SK-N-SH (cell line): ENCODE measurements at regions not wholly inside any gene's neighbourhood (a gene's known extent, or its start where the extent isn't known, plus 50 kb on each side); places are given as distances from the start of the nearest gene placed in this dataset.
"Not testable (repeated sequence)": the region's sequence is repeated elsewhere in the genome, so short reads cannot be mapped to it uniquely, and the experiment has no call there.

Source experiments
- CTCF ChIA-PET: fragments of 300-600, 350-600 bp; formaldehyde crosslinking; extraction: SDS; loops from one replicate; lab custom pipeline; 2021; lab: Yijun Ruan, JAX
- POLR2A ChIA-PET: fragments of 350-600 bp; sonication (Branson Sonifier 250); formaldehyde crosslinking; extraction: SDS; loops from one replicate; lab custom pipeline; 2020; ENCODE audit warnings: antibody characterized with exemption, inconsistent platforms; lab: Yijun Ruan, JAX
- DNase-seq: peaks from one replicate; pipeline ENCODE4 v3.0.0; 2012
- H2AFZ ChIP-seq: fragments of 200-600 bp; sonication (generic); 2 replicates; pipeline ENCODE4 v1.8.1; 2016; ENCODE audit warnings: antibody characterized with exemption, mild to moderate bottlenecking, low read depth
- H3F3A ChIP-seq: fragments of 200-600 bp; sonication (generic); replicated peaks from 2 replicates; pipeline ENCODE3; 2016; ENCODE audit warnings: antibody characterized with exemption, mild to moderate bottlenecking; ENCODE audit not compliant: insufficient read depth
- H3K27ac ChIP-seq, 2 experiments: fragments of 200-500 bp in 1 of 2; fragments of 200-600 bp in 1 of 2; sonication (Bioruptor generic) in 1 of 2; sonication (generic), shearing (Covaris generic) in 1 of 2; 2 replicates each; pipeline versions ENCODE4 v1.5.1 to v1.6.1; 2014 to 2016; ENCODE audit warnings: low read depth in 2 of 2, inconsistent platforms in 1 of 2, low read length in 1 of 2, mild to moderate bottlenecking in 1 of 2, mixed read lengths in 1 of 2
- H3K27me3 ChIP-seq: fragments of 200-600 bp; sonication (generic), shearing (Covaris generic); 2 replicates; pipeline ENCODE4 v1.6.1; 2016; ENCODE audit warnings: mixed run types; ENCODE audit not compliant: insufficient read depth
- H3K36me3 ChIP-seq, 2 experiments: fragments of 200-500 bp in 1 of 2; fragments of 200-600 bp in 1 of 2; sonication (Bioruptor generic) in 1 of 2; sonication (generic) in 1 of 2; replicated peaks in 1 of 2; 2 replicates each; pipeline versions ENCODE3 to v1.5.1; 2014 to 2016; ENCODE audit warnings: low read length in 1 of 2, mild to moderate bottlenecking in 1 of 2; ENCODE audit not compliant: insufficient read depth in 2 of 2, control insufficient read depth in 1 of 2
- H3K4me1 ChIP-seq, 2 experiments: fragments of 200-500 bp in 1 of 2; fragments of 200-600 bp in 1 of 2; sonication (Bioruptor generic) in 1 of 2; sonication (generic), shearing (Covaris generic) in 1 of 2; 2 replicates each; pipeline versions ENCODE4 v1.5.1 to v1.6.1; 2014 to 2016; ENCODE audit warnings: low read depth in 1 of 2, low read length in 1 of 2, mixed run types in 1 of 2; ENCODE audit not compliant: insufficient read depth in 2 of 2, control insufficient read depth in 1 of 2
- H3K4me2 ChIP-seq: fragments of 200-600 bp; sonication (generic), shearing (Covaris generic); 2 replicates; pipeline ENCODE4 v1.6.1; 2017; ENCODE audit warnings: mixed run types
- H3K4me3 ChIP-seq, 2 experiments: fragments of 200-500 bp in 1 of 2; fragments of 200-600 bp in 1 of 2; sonication (Bioruptor generic) in 1 of 2; sonication (generic), shearing (Covaris generic) in 1 of 2; 2 replicates each; pipeline versions ENCODE4 v1.5.1 to v1.8.1; 2014 to 2016; ENCODE audit warnings: low read depth in 2 of 2, inconsistent platforms in 1 of 2, low read length in 1 of 2, mild to moderate bottlenecking in 1 of 2, mixed read lengths in 1 of 2, moderate library complexity in 1 of 2
- H3K79me2 ChIP-seq: fragments of 200-600 bp; sonication (generic); 2 replicates; pipeline ENCODE4 v1.8.1; 2017; ENCODE audit warnings: mild to moderate bottlenecking; ENCODE audit not compliant: insufficient read depth
- H3K9ac ChIP-seq: fragments of 200-600 bp; sonication (generic); 2 replicates; pipeline ENCODE4 v1.6.1; 2017; ENCODE audit warnings: mixed run types
- H3K9me2 ChIP-seq: fragments of 200-600 bp; sonication (generic); 2 replicates; pipeline ENCODE4 v1.6.1; 2017; ENCODE audit warnings: mixed run types
- H3K9me3 ChIP-seq: fragments of 200-600 bp; sonication (generic); 2 replicates; pipeline ENCODE4 v1.6.1; 2017; ENCODE audit warnings: mixed run types, mild to moderate bottlenecking, moderate library complexity
- H4K20me1 ChIP-seq: fragments of 200-600 bp; sonication (generic); 2 replicates; pipeline ENCODE4 v1.6.1; 2017; ENCODE audit warnings: mild to moderate bottlenecking, mixed run types; ENCODE audit not compliant: insufficient read depth
- CHD2 ChIP-seq: fragments of 150-350 bp; IDR thresholded peaks from 2 replicates; pipeline ENCODE4 v1.6.1; 2018; ENCODE audit warnings: low read length; ENCODE audit not compliant: partially characterized antibody
- EP300 ChIP-seq, 2 experiments: IDR thresholded peaks; 2 replicates each; pipeline versions ENCODE4 v1.4.0 to v1.6.1; 2012; ENCODE audit warnings: borderline replicate concordance in 1 of 2, low read depth in 1 of 2, low read length in 1 of 2
- EZH2phosphoT487 ChIP-seq: fragments of 200-600 bp; sonication (generic); IDR thresholded peaks from 2 replicates; pipeline ENCODE4 v1.6.1; 2017; ENCODE audit warnings: low read depth, mixed run types, mild to moderate bottlenecking, antibody characterized with exemption, moderate library complexity, borderline replicate concordance
- FOXJ3 ChIP-seq: sonication (generic); formaldehyde crosslinking; IDR thresholded peaks from 2 replicates; pipeline ENCODE4 v1.5.1; 2020; ENCODE audit warnings: mild to moderate bottlenecking, missing genetic modification reagents
- FOXM1 ChIP-seq: IDR thresholded peaks from 2 replicates; pipeline ENCODE4 v1.4.0; 2012; ENCODE audit warnings: low read depth, mild to moderate bottlenecking
- GABPA ChIP-seq: IDR thresholded peaks from 2 replicates; pipeline ENCODE4 v1.4.0; 2012; ENCODE audit warnings: low read depth, mild to moderate bottlenecking
- GATA2 ChIP-seq: sonication (generic); formaldehyde crosslinking; IDR thresholded peaks from 2 replicates; pipeline ENCODE4 v1.5.0; 2020; ENCODE audit warnings: mild to moderate bottlenecking, missing genetic modification reagents
- POLR2AphosphoS5 ChIP-seq: IDR thresholded peaks from 2 replicates; pipeline ENCODE4 v1.6.1; 2012; ENCODE audit warnings: low read depth, low read length
- TAF1 ChIP-seq: IDR thresholded peaks from 2 replicates; pipeline ENCODE4 v1.6.1; 2012; ENCODE audit warnings: low read depth, mild to moderate bottlenecking, low read length, moderate library complexity, borderline replicate concordance
- YY1 ChIP-seq: IDR thresholded peaks from 2 replicates; pipeline ENCODE4 v1.4.0; 2012; ENCODE audit warnings: low read depth, mild to moderate bottlenecking
- WGBS: methylation state at CpG from one replicate; pipeline ENCODE4 v1.1.6; 2017; ENCODE audit warnings: low lambda C conversion rate; 5-methylcytosine and 5-hydroxymethylcytosine counted together
- TF ChIP-seq, protein P1 (sequence below): fragments of 150-350 bp; IDR thresholded peaks from 2 replicates; pipeline ENCODE4 v1.6.1; 2017; ENCODE audit warnings: antibody characterized with exemption, low read length, low read depth, borderline replicate concordance
- TF ChIP-seq, protein P2 (sequence below): IDR thresholded peaks from 2 replicates; pipeline ENCODE4 v1.4.0; 2012; ENCODE audit warnings: low read depth, borderline replicate concordance
- TF ChIP-seq, protein P3 (sequence below): IDR thresholded peaks from 2 replicates; pipeline ENCODE4 v1.6.1; 2012; ENCODE audit warnings: mild to moderate bottlenecking, low read depth, low read length, moderate library complexity

DNA sequence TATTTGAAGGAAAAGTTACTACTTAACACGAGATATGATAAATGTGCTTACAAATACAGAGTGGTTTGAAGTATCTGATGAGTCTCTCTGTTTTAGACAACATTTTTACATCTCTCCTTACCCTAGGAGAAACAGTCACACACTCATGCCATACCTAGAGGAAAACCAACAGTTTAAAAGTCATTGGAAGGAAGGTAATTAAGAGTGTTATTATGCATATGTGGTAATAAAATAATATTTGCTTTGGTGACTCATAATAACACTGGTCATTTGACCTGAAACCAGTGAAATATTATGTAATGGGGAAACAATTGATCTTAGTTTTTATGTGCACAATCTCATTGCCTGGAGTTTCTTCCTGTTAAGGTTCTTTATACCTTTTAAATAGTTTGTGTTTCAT lies 136.9 kb upstream of the SOX21 start:
- POLR2A ChIA-PET, result no interaction called here
- CTCF ChIA-PET, result no interaction called here
- Histone ChIP-seq H3K9me3 (no peaks in the 10 kb centered on the region), H3K27me3 (no peaks in the 10 kb centered on the region), H3K36me3 (no peaks in the 10 kb centered on the region), H3F3A (no peaks in the 10 kb centered on the region), H3K9me2 (no peaks in the 10 kb centered on the region), H4K20me1 (no peaks in the 10 kb centered on the region), H3K27ac (no peak overlapping the region), H3K4me3 (no peak overlapping the region), H3K79me2 (no peaks in the 10 kb centered on the region), H3K4me2 (no peak overlapping the region), H2AFZ (no peak overlapping the region), H3K4me1 (no peaks in the 10 kb centered on the region), H3K9ac (no peak overlapping the region)
- 3% methylated on average over 1 of the region's 1 CpG for WGBS
- no peak for TF ChIP-seq FOXJ3 (CRISPR knock-in tag)
- TF ChIP-seq, protein P1, sequence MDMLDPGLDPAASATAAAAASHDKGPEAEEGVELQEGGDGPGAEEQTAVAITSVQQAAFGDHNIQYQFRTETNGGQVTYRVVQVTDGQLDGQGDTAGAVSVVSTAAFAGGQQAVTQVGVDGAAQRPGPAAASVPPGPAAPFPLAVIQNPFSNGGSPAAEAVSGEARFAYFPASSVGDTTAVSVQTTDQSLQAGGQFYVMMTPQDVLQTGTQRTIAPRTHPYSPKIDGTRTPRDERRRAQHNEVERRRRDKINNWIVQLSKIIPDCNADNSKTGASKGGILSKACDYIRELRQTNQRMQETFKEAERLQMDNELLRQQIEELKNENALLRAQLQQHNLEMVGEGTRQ, result no peak
- no peak for TF ChIP-seq EZH2phosphoT487
- no peak for TF ChIP-seq GATA2 (CRISPR knock-in tag)
- no peak for TF ChIP-seq TAF1
- TF ChIP-seq, protein P2, sequence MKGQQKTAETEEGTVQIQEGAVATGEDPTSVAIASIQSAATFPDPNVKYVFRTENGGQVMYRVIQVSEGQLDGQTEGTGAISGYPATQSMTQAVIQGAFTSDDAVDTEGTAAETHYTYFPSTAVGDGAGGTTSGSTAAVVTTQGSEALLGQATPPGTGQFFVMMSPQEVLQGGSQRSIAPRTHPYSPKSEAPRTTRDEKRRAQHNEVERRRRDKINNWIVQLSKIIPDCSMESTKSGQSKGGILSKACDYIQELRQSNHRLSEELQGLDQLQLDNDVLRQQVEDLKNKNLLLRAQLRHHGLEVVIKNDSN, result no peak
- TF ChIP-seq, protein P3, sequence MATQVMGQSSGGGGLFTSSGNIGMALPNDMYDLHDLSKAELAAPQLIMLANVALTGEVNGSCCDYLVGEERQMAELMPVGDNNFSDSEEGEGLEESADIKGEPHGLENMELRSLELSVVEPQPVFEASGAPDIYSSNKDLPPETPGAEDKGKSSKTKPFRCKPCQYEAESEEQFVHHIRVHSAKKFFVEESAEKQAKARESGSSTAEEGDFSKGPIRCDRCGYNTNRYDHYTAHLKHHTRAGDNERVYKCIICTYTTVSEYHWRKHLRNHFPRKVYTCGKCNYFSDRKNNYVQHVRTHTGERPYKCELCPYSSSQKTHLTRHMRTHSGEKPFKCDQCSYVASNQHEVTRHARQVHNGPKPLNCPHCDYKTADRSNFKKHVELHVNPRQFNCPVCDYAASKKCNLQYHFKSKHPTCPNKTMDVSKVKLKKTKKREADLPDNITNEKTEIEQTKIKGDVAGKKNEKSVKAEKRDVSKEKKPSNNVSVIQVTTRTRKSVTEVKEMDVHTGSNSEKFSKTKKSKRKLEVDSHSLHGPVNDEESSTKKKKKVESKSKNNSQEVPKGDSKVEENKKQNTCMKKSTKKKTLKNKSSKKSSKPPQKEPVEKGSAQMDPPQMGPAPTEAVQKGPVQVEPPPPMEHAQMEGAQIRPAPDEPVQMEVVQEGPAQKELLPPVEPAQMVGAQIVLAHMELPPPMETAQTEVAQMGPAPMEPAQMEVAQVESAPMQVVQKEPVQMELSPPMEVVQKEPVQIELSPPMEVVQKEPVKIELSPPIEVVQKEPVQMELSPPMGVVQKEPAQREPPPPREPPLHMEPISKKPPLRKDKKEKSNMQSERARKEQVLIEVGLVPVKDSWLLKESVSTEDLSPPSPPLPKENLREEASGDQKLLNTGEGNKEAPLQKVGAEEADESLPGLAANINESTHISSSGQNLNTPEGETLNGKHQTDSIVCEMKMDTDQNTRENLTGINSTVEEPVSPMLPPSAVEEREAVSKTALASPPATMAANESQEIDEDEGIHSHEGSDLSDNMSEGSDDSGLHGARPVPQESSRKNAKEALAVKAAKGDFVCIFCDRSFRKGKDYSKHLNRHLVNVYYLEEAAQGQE, result no peak
- no peak for DNase-seq

DNA sequence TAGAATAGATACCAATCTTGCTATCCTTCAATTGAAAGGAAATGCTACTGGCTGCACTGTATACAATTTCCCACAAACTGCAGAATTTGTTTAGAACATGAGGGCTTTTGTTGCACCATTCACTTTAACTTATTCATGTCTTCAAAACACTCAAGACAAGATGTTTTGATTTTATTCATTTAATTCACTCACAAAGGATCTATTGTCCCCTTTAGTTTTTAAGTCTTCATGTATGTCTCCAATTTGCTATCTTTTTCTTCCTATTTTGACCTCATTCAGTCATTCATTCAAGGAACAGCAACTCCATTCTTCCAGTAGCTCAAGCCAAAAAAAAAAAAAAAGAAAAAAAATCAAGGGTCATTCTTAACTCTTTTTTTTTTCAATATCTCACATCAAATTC lies 130.6 kb upstream of the SOX21 start:
- Histone ChIP-seq H3K4me3 (no peak overlapping the region), H3K4me1 (no peaks in the 10 kb centered on the region), H3K27me3 (no peaks in the 10 kb centered on the region), H4K20me1 (no peaks in the 10 kb centered on the region), H3K4me2 (no peak overlapping the region), H3K36me3 (no peaks in the 10 kb centered on the region), H3K9me3 (no peaks in the 10 kb centered on the region), H3K79me2 (no peaks in the 10 kb centered on the region), H2AFZ (no peak overlapping the region), H3K9ac (no peak overlapping the region), H3K27ac (no peak overlapping the region), H3F3A (no peaks in the 10 kb centered on the region), H3K9me2 (no peaks in the 10 kb centered on the region)
- no peak for DNase-seq
- TF ChIP-seq YY1 (no peak), FOXM1 (no peak), EP300 (IDR thresholded peaks at IDR 0.05; ENCODE audit: borderline replicate concordance in 1 of 2, low read depth in 1 of 2, low read length in 1 of 2) (no peak), GABPA (no peak), POLR2AphosphoS5 (no peak), CHD2 (no peak)
- ChIA-PET CTCF (no interaction called here), POLR2A (no interaction called here)

DNA sequence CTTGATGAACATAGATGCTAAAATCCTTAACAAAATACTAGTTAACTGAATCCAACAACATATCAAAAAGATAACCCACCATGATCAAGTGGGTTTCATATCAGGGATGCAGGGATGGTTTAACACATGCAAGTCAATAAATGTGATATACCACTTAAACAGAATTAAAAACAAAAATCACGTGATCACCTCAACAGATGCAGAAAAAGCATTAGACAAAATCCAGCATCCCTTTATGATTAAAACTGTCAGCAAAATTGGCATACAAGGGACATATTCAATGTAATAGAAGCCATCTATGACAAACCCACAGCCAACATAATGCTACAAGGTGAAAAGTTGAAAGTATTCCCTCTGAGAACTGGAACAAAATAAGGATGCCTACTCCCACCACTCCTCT lies 124.7 kb upstream of the SOX21 start:
- H3K9me2 ChIP-seq, POLR2A ChIA-PET, H3K36me3 ChIP-seq, H3K9ac ChIP-seq, H3K27ac ChIP-seq, H3K27me3 ChIP-seq, H3K4me3 ChIP-seq, H2AFZ ChIP-seq, H3K4me1 ChIP-seq, H3K9me3 ChIP-seq, H3F3A ChIP-seq, CTCF ChIA-PET, DNase-seq, H4K20me1 ChIP-seq, H3K79me2 ChIP-seq, H3K4me2 ChIP-seq: not testable (repeated sequence)
- WGBS, result 22% methylated on average over 1 of the region's 1 CpG
